GM13976 (cell line): ENCODE measurements at regions not wholly inside any gene's neighbourhood (a gene's known extent, or its start where the extent isn't known, plus 50 kb on each side); places are given as distances from the start of the nearest gene placed in this dataset.

Experiments used
- DNase-seq: peaks from one replicate; pipeline ENCODE4 v3.0.0; 2012; ENCODE audit warnings: low spot score
- CTCF ChIP-seq: IDR thresholded peaks from 2 replicates; pipeline ENCODE4 v1.5.1; 2012; ENCODE audit warnings: borderline replicate concordance, mild to moderate bottlenecking; ENCODE audit not compliant: insufficient read depth; ENCODE audit errors: extremely low read depth, missing control alignments, control extremely low read depth
- in situ Hi-C: fragments of 300-500 bp; cut with MboI; formaldehyde crosslinking; loops from one replicate; pipeline ENCODE4 v1.12.0; 2022; ENCODE audit warnings: low sequenced_read_pairs, mixed read lengths, inconsistent platforms; ENCODE audit not compliant: unreplicated experiment

GRCh38 chr2:205909184-205909572 is 176.8 kb downstream of the INO80D start:
- in situ Hi-C loops: no loop called here
- TF ChIP-seq CTCF: no peak
- no peak for DNase-seq

- in situ Hi-C loops: no loop called here
- TF ChIP-seq CTCF: no peak
- DNase-seq: no peak
These were observed 177.5 kb downstream of the INO80D start for GRCh38 chr2:205908212-205909183.

GRCh38 chr2:205906419-205906818 is 179.6 kb downstream of the INO80D start:
- in situ Hi-C loops: no loop called here
- TF ChIP-seq CTCF: no peak
- DNase-seq: no peak

- in situ Hi-C loops: no loop called here
- no peak for TF ChIP-seq CTCF
- no peak for DNase-seq
These were observed 180.4 kb downstream of the INO80D start for GRCh38 chr2:205905576-205905975.

- in situ Hi-C loops: no loop called here
- DNase-seq: no peak
- no peak for TF ChIP-seq CTCF
These were observed 181.1 kb downstream of the INO80D start for GRCh38 chr2:205904873-205905272.

GRCh38 chr2:205903549-205904129 is 182.3 kb downstream of the INO80D start:
- in situ Hi-C loops: no loop called here

More at GRCh38 chr2:205903549-205904129, 182.3 kb downstream of the INO80D start:
- DNase-seq: peak; percentile 39
- no peak for TF ChIP-seq CTCF
